ENCODE measurements at regions not wholly inside any gene's neighbourhood (a gene's known extent, or its start where the extent isn't known, plus 50 kb on each side); places are given as distances from the start of the nearest gene placed in this dataset.

DNA sequence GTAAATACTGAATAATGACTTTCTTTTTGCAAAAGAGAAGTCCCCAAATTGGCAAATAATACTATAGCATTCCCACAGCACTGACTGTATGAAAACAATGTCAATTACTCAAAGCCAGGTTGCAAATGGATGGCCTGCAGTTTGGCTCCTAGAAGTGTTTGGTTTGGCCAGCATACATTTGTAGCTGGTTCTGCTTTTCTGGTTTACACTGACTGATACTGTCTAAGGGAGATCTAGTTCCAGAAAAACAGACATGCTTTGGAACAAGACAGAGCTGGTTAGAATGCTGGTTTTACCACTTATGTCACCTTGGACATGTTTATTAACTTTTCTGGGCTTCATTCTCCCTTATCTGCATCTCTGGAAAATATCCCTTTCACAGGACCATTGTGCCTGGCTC, 81.5 kb upstream of the TRPM3 start:
- no peak overlapping the region for H3K4me3 ChIP-seq (ENCODE audit: low read depth, low read length)
- TF ChIP-seq, protein P1, sequence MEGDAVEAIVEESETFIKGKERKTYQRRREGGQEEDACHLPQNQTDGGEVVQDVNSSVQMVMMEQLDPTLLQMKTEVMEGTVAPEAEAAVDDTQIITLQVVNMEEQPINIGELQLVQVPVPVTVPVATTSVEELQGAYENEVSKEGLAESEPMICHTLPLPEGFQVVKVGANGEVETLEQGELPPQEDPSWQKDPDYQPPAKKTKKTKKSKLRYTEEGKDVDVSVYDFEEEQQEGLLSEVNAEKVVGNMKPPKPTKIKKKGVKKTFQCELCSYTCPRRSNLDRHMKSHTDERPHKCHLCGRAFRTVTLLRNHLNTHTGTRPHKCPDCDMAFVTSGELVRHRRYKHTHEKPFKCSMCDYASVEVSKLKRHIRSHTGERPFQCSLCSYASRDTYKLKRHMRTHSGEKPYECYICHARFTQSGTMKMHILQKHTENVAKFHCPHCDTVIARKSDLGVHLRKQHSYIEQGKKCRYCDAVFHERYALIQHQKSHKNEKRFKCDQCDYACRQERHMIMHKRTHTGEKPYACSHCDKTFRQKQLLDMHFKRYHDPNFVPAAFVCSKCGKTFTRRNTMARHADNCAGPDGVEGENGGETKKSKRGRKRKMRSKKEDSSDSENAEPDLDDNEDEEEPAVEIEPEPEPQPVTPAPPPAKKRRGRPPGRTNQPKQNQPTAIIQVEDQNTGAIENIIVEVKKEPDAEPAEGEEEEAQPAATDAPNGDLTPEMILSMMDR (conservative IDR thresholded peaks at IDR 0.05; ENCODE audit: low read depth, low read length) = no peak
- no peak for DNase-seq (ENCODE audit: low read depth)

DNA sequence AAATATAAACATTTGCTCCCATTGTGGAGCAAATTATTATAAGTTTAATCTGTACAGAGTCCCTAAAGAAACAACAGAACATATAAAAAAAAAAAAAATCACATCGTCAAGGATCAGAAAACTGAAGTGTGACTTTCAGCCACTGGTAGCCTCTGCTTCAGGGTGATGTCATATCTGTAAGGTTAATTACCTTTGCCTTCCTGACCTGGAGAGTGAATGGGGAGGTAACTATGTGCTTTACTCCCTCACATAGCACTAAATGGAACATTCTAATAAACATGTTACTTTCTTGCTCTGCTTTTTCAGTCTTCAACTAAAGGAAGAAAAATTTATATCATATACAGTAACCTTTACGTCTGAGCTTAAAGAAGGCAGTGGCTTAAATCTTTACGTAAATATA, 70.3 kb upstream of the TRPM3 start:
- no peak overlapping the region for H3K4me3 ChIP-seq (ENCODE audit: low read depth, low read length)
- no peak for DNase-seq (ENCODE audit: low read depth)

DNA sequence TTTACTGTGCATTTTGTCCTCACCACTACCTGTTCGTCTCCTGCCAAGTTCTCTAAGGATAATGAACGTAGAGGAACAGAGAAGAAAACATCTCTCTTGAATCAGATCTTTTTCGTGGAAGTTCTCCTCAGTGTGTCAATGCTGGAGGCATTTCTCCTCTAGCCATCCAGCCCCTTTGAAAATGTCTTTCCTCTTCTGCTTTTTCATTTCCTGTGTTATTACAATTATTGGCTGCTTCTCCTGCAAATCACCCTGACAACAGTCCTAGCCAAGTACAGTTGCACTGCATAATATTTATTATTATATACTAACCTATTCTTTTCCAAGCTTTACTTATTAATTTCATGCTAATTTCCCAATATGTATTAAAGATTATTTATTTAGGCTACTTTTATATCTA, 61.8 kb upstream of the TRPM3 start:
- TF ChIP-seq, protein P1 (conservative IDR thresholded peaks at IDR 0.05; ENCODE audit: low read depth, low read length) = no peak
- no peak for DNase-seq (ENCODE audit: low read depth)
- H3K4me3 ChIP-seq (ENCODE audit: low read depth, low read length) = no peak overlapping the region

More for the DNA sequence above, 70.3 kb upstream of the TRPM3 start:
- TF ChIP-seq, protein P1 (conservative IDR thresholded peaks at IDR 0.05; ENCODE audit: low read depth, low read length) = no peak

DNA sequence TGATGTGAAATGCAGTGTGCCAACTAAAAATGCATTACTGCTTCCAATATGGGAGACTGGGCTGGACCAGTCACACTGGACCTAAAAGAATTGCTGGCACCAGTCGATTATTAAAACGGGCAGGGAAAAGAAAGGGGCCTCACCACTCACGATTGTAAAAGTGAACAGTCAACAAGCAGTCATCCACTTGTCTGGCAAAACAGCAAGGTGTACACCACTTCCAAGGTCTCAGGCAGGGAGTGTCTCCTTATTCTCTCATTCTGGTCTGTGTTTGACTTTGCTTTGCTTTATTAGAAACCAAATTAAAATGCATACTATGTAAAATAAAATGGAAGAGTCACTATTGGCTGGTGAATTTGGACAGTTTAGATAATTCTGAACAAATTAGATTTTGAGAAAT, 57.8 kb upstream of the TRPM3 start:
- TF ChIP-seq, protein P1 (conservative IDR thresholded peaks at IDR 0.05; ENCODE audit: low read depth, low read length) = no peak
- no peak overlapping the region for H3K4me3 ChIP-seq (ENCODE audit: low read depth, low read length)
- DNase-seq (ENCODE audit: low read depth) = no peak

DNA sequence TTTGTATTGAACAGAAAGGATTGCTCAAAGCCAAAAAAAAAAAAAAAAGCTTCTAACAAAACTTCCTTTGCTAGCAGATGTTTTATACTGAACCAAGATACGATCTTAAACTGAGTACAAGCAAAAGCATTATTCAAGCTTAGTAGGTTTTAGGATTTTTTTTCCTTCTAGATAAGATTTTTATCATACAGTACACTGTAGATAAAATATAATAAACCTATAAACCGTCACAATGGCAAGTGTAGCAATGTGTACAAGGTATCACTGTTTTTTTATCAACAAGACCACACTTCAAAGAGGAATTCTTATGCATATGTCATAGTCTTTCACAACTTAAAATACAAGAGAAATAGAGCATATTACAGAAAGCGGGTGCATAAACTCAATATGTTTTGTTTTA, 56.5 kb upstream of the TRPM3 start:
- no peak overlapping the region for H3K4me3 ChIP-seq (ENCODE audit: low read depth, low read length)
- TF ChIP-seq, protein P1 (conservative IDR thresholded peaks at IDR 0.05; ENCODE audit: low read depth, low read length) = no peak
- DNase-seq (ENCODE audit: low read depth) = no peak

DNA sequence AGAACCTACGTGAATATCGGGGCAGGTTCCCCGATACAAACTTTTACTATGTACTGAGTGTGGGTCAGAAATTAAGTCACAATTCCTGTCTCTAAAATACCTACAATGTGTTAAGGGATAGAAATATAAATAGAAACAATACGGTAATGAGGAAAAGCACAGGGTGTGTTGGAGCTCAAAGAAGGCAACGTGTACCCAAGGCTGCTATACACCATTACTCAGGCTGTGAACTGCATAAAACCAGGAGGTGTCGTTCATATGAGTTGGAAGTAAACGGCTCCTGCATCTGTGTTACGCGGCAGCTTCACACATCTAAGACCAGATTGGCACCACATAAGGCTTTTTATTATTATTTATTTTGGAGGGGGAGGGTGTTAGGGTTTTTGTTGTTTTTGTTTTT, 50.1 kb upstream of the TRPM3 start:
- TF ChIP-seq, protein P1 (conservative IDR thresholded peaks at IDR 0.05; ENCODE audit: low read depth, low read length) = no peak
- no peak overlapping the region for H3K4me3 ChIP-seq (ENCODE audit: low read depth, low read length)
- no peak for DNase-seq (ENCODE audit: low read depth)
